Body of pancreas (tissue), 4 donors: ENCODE measurements at regions not wholly inside any gene's neighbourhood (a gene's known extent, or its start where the extent isn't known, plus 50 kb on each side); places are given as distances from the start of the nearest gene placed in this dataset.

Experiments used
- POLR2A ChIP-seq, 3 donors: fragments of 450-650 bp; IDR thresholded peaks; one replicate each; pipeline ENCODE4 v1.6.1; 2016; ENCODE audit warnings: antibody characterized with exemption in 3 of 3, mild to moderate bottlenecking in 2 of 3
- TF ChIP-seq, protein P1 (sequence below), 7 experiments: fragments of 450-650 bp in 4 of 7; fragments of 200-600 bp in 3 of 7; sonication (generic) in 3 of 7; IDR thresholded peaks; one replicate each; pipeline ENCODE4 v1.5.1; 2016 to 2019; ENCODE audit warnings: antibody characterized with exemption in 7 of 7

DNA sequence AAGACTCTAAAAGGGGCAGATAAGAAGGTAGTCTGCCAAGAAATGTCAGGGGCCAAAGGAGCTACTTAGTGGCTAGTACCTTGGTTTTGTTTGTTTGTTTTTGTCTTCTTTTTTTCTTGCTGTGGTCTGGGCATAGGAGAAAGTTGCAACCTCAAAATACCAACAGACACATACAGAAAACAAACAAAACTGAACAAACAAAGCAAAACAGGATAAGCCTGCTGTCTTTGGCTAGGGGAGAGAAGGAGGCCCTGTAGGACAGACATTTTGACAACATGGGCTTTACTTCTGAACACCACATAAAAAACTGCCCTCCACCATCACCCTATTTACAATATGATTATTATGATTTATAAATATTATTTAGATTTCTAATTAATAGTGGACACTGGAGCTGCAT lies 460.8 kb downstream of the PTH2R start:
- TF ChIP-seq, protein P1, sequence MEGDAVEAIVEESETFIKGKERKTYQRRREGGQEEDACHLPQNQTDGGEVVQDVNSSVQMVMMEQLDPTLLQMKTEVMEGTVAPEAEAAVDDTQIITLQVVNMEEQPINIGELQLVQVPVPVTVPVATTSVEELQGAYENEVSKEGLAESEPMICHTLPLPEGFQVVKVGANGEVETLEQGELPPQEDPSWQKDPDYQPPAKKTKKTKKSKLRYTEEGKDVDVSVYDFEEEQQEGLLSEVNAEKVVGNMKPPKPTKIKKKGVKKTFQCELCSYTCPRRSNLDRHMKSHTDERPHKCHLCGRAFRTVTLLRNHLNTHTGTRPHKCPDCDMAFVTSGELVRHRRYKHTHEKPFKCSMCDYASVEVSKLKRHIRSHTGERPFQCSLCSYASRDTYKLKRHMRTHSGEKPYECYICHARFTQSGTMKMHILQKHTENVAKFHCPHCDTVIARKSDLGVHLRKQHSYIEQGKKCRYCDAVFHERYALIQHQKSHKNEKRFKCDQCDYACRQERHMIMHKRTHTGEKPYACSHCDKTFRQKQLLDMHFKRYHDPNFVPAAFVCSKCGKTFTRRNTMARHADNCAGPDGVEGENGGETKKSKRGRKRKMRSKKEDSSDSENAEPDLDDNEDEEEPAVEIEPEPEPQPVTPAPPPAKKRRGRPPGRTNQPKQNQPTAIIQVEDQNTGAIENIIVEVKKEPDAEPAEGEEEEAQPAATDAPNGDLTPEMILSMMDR (IDR thresholded peaks at IDR 0.05), result no peak
- no peak for TF ChIP-seq POLR2A (IDR thresholded peaks at IDR 0.05)
